Activated CD4-positive, alpha-beta T cell treated with anti-CD3 and anti-CD28 coated beads for 48 hours (primary cell): ENCODE measurements at regions not wholly inside any gene's neighbourhood (a gene's known extent, or its start where the extent isn't known, plus 50 kb on each side); places are given as distances from the start of the nearest gene placed in this dataset.

Source experiments
- DNase-seq: peaks from one replicate; pipeline ENCODE4 v3.0.0-alpha.2; 2020

DNA sequence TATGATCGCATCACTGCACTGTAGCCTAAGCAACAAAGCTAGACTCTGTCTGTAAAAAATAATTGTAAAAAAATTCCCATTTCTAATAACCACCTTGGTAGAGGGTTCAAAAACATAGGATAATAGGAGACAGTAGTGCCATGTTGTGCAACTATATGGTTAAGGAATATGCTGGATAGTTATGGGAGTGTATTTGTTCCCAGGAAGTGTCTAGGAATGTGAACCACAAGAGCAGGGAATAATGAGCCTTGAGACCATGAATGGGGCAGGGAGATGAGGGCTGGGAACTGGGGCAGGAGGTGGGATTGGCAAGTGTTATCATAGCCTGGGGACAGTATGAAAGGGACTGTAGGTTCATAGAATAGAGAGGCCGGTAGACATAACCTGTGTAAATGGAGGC lies 50.4 kb downstream of the RUSC2 start:
- no peak for DNase-seq

DNA sequence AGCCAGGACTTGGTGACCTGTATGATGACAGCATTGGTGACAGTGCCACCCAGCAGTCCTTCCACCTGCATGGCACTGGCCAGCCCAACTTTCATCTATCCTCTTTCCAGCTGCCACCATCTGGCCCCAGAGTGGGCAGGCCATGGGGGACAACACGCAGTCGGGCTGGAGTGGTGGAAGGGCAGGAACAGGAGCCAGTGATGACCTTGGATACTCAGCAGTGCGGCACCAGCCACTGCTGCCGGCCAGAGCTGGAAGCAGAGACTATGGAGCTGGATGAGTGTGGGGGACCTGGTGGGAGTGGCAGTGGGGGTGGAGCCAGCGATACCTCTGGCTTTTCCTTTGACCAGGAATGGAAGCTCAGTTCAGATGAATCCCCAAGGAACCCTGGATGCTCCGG lies 56.9 kb downstream of the RUSC2 start:
- DNase-seq, result no peak

DNA sequence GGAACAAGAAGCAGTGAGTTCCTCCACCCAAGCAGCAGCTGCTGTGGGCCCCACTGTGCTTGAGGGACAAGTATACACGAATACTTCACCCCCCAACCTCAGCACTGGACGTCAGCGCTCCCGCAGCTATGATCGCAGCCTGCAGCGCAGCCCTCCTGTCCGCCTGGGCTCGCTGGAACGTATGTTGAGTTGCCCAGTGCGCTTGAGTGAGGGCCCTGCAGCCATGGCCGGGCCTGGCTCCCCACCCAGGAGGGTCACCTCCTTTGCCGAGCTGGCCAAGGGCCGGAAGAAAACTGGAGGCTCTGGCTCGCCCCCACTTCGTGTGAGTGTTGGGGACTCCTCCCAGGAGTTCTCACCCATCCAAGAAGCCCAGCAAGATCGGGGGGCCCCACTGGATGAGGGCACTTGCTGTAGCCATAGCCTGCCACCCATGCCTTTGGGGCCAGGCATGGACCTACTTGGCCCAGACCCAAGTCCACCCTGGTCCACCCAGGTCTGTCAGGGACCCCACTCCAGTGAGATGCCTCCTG lies 57.1 kb upstream of the TESK1 start:
- no peak for DNase-seq

DNA sequence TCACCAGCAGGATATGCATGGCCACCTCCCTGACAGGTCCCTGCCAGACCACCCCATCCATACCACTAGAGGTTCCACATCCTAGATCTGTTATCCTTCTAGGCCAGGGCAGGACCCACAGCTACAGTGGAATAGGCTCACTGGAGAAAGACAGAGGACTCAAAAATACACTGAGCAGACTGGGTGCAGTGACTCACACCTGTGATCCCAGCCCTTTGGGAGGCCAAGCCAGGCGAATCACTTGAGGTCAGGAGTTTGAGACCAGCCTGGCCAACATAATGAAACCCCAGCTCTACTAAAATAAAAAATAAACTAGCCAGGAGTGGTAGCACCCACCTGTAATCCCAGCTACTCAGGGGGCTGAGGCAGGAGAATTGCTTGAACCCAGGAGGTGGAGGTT lies 56.5 kb upstream of the TESK1 start:
- no peak for DNase-seq

DNA sequence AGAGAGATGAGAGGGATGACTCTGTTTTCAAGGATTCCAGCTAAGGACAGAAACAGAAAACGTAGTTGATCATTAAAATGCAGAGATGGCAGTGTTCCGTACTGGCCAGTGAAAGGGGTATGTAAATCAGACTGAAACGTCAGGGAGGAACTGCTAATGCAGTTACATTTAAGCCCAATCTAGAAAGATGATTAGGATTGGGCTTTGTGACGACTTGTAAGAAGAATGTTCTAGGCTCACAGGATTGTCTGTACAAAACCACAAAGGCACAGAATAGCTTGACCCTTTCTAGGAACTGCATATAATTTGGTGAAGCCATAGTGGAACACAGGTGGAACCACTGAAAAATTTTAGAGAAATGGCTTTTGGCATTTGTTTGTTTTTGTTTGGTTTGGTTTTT lies 55.6 kb upstream of the TESK1 start:
- DNase-seq, result no peak

DNA sequence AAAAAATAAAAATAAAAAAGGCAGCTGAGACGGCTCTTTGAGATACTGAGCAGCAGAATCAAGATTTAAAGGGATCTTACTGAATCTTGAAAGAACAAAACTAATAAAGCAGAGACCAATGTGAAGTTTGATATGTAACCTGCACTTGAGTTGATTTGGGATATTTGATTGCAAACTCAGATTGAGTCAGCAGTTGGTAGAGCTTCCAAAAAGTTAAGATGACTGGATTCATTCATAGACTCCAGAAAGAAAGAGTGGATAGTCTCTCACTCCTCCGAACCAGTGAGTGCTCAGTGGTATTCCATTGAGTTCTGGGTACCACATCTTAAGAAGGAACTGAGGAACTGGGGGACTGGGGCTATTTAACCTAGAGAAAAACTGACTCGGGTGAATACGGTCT lies 52.7 kb upstream of the TESK1 start:
- no peak for DNase-seq

DNA sequence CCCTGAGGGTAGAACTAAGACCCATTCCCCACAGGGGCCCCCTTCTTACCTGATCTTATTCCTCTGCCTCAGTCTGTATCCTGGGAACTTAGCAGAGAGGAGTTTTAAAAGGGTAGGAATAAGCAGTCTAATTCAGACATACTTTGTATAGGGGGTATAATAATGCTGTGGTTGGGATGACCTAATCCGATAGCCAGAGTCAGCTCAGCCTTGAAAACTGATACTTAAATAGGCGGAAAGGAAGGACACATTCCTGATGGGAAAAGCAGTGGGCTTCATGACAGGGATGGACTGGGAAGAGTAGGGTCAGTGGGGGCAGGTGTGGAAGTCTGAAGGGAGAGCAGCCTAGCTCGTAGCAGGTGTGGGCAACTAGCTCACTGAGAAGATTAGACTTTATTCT lies 52.2 kb upstream of the TESK1 start:
- no peak for DNase-seq

DNA sequence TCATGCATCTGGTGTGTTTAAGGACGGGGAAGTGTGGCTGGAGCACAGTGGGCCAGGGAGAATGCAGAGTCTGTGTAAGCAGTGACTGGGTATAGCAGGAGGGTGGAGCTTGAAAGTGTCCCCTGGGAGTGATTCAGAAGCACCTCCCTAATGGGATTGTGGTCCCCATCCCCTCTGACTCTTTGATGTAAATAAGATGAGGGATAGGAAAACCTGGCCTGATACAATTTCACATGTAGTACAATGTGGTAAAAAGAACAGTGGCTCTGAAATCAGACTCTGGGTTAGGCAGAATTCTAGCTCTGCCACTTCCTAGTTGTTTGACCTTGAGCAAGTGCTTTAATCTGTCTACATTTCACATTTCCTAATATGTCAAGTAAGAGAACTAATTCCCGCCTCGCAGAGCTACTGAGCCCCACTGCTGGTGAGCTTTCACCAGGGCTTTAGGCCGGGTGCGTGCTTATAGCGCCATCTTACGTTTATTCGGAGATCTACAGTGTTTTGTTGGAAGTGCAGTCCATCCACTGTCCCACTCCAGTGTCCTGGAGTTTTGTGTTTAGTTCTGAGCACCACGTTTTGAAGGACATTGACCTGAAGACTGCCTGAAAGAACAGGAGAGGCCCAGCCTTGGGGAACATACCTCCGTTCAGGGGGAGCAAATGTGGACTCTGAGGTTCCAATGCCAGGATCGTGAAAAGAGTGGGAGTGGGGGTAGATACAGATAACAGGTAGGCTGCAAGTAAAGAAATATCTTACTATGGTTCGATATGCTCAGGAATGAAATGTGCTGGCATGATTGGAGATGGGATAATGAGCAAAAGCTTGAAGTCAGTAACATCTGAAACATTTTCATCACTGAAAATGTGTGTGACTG lies 51.2 kb upstream of the TESK1 start:
- DNase-seq, result peak; percentile 66

DNA sequence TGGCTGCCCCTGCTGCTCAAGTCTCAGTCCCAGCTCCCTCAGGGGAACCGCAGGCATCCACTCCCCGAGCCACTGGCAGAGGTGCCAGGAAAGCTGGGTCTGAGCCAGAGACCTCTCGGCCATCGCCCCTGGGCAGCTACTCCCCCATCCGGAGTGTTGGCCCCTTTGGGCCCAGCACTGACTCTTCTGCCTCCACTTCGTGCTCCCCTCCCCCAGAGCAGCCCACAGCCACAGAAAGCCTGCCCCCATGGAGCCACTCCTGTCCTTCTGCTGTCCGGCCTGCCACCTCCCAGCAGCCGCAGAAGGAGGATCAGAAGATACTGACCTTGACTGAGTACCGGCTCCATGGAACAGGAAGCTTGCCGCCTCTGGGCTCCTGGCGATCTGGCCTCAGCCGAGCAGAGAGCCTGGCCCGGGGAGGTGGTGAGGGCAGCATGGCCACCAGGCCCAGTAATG lies 49.8 kb upstream of the TESK1 start:
- DNase-seq, result no peak
